Right ventricle myocardium superior (tissue), 1 donor: ENCODE measurements at regions not wholly inside any gene's neighbourhood (a gene's known extent, or its start where the extent isn't known, plus 50 kb on each side); places are given as distances from the start of the nearest gene placed in this dataset.
"Not testable (repeated sequence)": the region's sequence is repeated elsewhere in the genome, so short reads cannot be mapped to it uniquely, and the experiment has no call there.

Experiments used
- ATAC-seq: fragments of 200-7000 bp; cut with Tn5 transposase; one replicate; pipeline ENCODE4 v1.9.1; 2020; ENCODE audit warnings: mild to moderate bottlenecking; ENCODE audit not compliant: poor library complexity
- DNase-seq: peaks from one replicate; pipeline ENCODE4 v3.0.0-alpha.2; 2020
- intact Hi-C: fragments of 100-400 bp; cut with DNase I; formaldehyde crosslinking; loops from one replicate; pipeline ENCODE4 v1.11.2; 2022
- donor health status: DM: no; HTN: yes; CAD: no; lungs with severe emphysema.

DNA sequence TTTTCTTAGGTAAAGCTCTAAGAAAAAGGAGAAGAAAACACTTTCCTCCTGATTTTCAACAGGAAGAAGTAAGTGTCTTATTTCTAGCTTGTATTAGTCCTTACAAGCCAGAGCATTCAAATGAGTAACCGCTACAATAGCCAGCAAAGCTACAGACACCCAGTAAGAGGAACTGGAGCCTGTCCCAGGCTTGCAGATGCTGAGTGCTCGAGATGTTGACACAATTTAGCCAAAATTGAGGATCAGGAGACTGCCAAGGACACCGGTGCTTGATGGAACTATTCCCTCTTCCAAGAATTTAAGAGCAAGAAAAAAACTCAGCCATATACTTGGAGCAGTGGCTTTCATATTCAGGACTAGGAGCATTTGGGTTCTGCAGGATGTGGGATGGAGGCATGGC, 149.3 kb upstream of the DPP6 start:
- DNase-seq (no peak), ATAC-seq (no peak)
- intact Hi-C loops, result no loop called here

DNA sequence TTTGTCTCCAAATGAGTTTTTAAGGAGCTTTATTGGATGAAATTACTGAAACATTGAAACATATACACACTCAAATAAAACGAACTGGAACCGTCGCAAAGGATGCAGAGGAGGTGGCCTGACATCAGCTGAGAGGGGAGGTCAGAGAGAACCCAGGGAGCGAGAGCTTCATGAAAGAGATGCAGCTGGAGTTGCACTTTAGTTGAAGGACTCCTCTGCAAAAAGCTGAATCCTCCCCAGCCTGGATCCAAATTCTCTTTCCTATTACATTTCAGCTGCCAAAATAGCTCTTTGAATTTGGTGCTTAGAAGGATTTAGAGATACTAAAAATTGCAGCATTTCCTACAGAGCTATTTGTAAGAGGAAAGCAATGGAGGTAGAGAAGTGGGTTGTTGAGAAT, 140.0 kb upstream of the DPP6 start:
- no peak for ATAC-seq
- intact Hi-C loops, result no loop called here
- no peak for DNase-seq

DNA sequence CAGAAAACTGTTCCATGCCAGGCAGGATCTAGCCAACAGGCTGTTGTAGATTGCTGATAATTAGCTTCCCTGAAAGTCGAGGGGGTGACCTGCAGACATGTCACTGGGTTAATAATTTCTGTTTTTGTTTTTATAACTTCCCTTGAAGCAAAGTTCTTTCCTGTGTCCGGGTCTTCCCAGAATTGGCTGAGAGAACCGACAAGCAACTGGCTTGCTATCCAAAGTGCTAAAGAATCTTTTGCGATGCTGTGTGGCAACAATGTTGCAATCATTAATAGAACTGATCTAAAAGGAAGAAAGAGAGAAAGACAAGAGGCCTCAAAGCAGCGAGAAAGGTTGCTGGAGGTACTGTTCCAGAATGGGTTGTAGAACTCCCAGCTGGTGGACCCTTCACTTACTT, 132.1 kb upstream of the DPP6 start:
- no peak for ATAC-seq
- intact Hi-C loops, result no loop called here
- DNase-seq, result no peak

DNA sequence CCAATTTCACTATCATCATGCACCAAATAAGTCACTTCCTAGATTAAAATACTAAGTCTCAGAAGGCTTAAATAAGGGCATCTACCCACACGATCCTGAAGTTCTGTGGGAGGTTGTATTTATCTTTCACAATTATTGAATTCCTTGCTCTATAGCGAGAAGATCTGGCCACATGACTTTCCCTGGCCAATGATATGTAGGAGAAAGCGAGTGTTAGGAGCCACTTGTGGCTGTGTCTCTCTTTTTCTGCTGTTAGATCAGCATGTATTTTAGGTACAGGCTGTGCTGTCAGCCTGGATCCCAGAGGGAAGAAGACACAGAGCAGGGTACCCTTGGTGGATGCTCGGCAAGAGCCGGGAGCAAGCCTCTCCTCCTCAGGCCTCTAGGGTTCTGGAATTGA, 131.3 kb upstream of the DPP6 start:
- ATAC-seq, result no peak
- intact Hi-C loops, result no loop called here

GRCh38 chr7:153921408-153921807, 130.8 kb upstream of the DPP6 start:
- no peak for DNase-seq
- ATAC-seq, result no peak
- intact Hi-C loops, result no loop called here

More for the DNA sequence above, 131.3 kb upstream of the DPP6 start:
- DNase-seq, result no peak

GRCh38 chr7:153930696-153931095, 121.5 kb upstream of the DPP6 start:
- DNase-seq, result no peak
- no peak for ATAC-seq
- intact Hi-C loops, result no loop called here

DNA sequence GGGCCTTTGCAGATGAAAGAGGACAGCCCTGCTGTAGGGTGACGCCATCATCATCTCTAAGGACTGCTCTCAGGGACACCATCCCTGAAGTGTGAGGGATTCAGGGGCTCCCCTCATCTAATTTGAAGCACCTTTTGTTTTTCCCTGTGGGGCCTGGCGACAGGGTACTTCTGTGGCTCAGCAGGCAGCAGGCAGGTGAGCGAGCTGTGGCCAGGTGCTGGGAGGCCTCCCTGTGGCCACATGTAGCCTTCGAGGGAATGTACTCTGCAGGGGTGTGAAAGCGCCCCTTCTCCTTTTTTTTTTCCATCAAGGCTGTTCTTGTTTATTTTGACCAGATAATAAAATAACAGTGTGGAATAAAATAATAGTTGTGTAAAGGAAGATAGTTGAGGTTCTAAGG, 118.2 kb upstream of the DPP6 start:
- ATAC-seq (no peak), DNase-seq (no peak)
- intact Hi-C loops, result no loop called here

- DNase-seq (no peak), ATAC-seq (no peak)
- intact Hi-C loops, result no loop called here
Measured at GRCh38 chr7:153934629-153935028, 117.6 kb upstream of the DPP6 start.

- intact Hi-C loops, result no loop called here
- ATAC-seq (no peak), DNase-seq (no peak)
Measured at GRCh38 chr7:153935095-153935494, 117.1 kb upstream of the DPP6 start.

- DNase-seq (no peak), ATAC-seq (no peak)
- intact Hi-C loops, result no loop called here
Measured at GRCh38 chr7:153938451-153938850, 113.7 kb upstream of the DPP6 start.

GRCh38 chr7:153939177-153939576, 113.0 kb upstream of the DPP6 start:
- ATAC-seq (no peak), DNase-seq (no peak)
- intact Hi-C loops, result no loop called here

GRCh38 chr7:153939654-153940053, 112.5 kb upstream of the DPP6 start:
- intact Hi-C loops, result no loop called here
- ATAC-seq (no peak), DNase-seq (no peak)

GRCh38 chr7:153941061-153941460, 111.1 kb upstream of the DPP6 start:
- ATAC-seq (no peak), DNase-seq (no peak)
- intact Hi-C loops, result no loop called here

DNA sequence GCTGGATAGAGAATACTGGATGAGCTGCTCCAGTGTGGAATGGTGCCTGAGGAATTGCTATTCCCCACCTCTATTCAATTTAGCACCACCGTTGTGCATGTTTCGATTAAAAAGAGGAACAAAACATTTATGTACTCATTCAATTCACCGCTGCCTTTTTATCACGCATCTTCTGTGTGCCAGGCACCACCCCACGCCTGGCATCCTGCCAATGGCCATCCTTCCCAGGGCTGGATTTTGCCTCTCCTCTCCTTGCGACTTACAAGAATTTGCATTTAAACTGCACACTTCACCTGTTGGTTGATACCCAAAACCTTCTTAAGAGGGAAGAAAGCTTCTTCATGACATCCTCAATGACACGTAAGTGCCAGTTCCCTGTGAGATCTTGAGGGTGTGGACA, 110.2 kb upstream of the DPP6 start:
- no peak for ATAC-seq
- no peak for DNase-seq
- intact Hi-C loops, result no loop called here

GRCh38 chr7:153943457-153943856, 108.7 kb upstream of the DPP6 start:
- intact Hi-C loops, result no loop called here

DNA sequence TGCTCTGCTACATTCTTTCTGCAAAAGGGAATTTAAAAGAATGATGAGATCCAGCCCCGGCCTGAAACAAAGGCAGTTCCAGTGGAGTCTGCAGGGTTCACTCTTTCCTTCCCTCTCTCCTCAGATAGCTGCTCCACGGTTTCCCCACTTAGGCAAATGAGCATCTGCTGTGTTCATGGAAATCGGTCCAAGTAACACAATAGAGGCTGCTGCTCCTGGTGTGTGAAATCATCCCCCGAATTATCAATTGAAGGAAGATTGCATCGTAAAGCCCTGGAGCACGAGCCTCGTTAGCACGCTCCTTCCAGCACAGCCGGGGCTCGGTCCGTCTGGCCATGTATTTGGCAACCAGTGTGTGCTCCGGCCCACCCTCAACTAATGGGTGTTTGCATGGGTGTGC, 108.3 kb upstream of the DPP6 start:
- no peak for ATAC-seq
- no peak for DNase-seq
- intact Hi-C loops, result no loop called here

More at GRCh38 chr7:153943457-153943856, 108.7 kb upstream of the DPP6 start:
- no peak for DNase-seq
- ATAC-seq, result no peak

GRCh38 chr7:153948060-153948459, 104.1 kb upstream of the DPP6 start:
- DNase-seq, result no peak
- intact Hi-C loops, result no loop called here
- ATAC-seq, result no peak

DNA sequence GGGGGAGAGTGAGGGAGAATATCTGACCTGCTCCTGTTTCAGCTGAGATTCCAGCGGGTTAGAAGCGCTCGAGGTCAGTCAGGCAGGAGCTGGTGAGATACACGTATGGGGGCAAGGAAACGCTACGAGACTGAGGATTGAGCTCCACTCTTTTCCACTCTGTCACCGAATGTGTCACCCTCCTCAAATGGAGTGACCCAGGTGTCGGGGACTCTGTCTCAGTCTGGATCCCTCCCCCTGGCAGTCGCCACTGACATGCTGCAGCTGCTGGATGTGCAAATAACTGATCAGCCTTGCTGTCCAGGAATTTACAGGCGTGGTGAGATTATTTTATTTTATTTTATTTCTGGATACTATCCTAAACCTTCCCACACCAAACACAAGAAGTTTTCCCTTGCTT, 100.9 kb upstream of the DPP6 start:
- intact Hi-C loops, result no loop called here
- DNase-seq (no peak), ATAC-seq (no peak)

DNA sequence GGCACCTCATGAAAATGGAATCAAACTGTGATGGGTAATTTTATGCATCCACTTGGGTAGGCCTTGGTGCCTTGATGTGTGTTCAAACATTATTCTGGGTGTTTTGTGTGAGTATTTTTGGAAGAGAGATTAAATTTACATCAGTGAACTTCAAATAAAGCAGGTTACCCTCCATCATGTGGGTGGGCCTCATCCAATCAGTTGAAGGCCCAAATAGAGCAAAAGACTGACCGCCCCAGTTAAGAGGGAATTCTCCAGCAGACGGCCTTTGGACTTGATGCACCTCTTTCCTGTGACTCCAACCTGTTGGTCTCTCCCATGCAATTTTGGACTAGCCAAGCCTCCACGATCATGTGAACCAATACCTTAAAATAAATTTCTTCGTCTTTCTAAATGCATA, 97.7 kb upstream of the DPP6 start:
- ATAC-seq, result no peak
- DNase-seq, result no peak
- intact Hi-C loops, result no loop called here

DNA sequence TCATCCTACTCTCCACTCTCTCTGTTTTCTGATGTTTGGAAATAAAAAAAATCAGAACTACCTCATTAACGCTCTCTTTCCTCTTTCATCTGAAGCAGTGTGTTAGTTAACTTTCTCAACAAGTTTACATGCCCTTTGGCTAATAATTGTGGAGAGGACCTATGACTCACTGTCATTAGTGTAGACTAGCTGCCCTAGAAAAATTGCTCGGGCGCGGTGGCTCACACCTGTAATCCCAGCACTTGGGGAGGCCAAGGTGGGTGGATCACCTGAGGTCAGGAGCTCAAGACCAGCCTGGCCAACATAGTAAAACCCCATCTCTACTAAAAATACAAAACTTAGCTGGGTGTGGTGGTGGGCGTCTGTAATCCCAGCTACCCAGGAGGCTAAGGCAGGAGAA, 94.5 kb upstream of the DPP6 start:
- ATAC-seq, intact Hi-C loops: not testable (repeated sequence)

GRCh38 chr7:153958381-153958780, 93.8 kb upstream of the DPP6 start:
- DNase-seq, ATAC-seq, intact Hi-C loops: not testable (repeated sequence)

More for the DNA sequence above, 94.5 kb upstream of the DPP6 start:
- DNase-seq, result not testable (repeated sequence)

DNA sequence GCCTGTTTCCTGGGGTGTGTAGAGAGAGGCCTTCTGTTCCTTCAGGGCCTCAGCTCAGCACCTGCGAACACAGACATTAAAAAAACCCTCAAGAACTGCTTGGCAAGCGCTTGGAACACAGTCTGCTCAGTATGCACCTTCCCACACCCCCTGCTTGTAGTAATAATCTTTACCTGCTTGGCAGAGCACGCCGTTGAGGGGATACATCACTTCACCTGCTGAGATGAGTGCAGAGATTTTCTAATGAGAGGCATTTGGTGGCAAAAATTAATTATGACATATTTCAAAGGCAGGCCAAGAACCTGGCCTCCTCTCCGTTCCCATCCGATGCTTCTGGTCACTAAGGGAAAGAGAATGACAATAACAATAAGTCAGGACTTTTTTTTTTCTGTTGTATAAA, 93.4 kb upstream of the DPP6 start:
- ATAC-seq, intact Hi-C loops, DNase-seq: not testable (repeated sequence)
